KBM-7 (cell line): ENCODE measurements at regions not wholly inside any gene's neighbourhood (a gene's known extent, or its start where the extent isn't known, plus 50 kb on each side); places are given as distances from the start of the nearest gene placed in this dataset.

Experiments
- DNase-seq: peaks from one replicate; pipeline ENCODE4 v3.0.0-alpha.2; 2015
- in situ Hi-C: fragments of 300-500 bp; cut with MboI; formaldehyde crosslinking; loops from 2 replicates; pipeline ENCODE4 v1.14.3; 2020; ENCODE audit warnings: low sequenced_read_pairs, low pct_unique_long_range_greater_than_20kb, mixed read lengths

- DNase-seq: no peak
- in situ Hi-C loops: no loop called here
Observed at GRCh38 chr4:66693694-66694093, 851.6 kb downstream of the CENPC start.

GRCh38 chr4:66691101-66691500, 854.2 kb downstream of the CENPC start:
- no peak for DNase-seq
- in situ Hi-C loops: no loop called here

- peak; percentile 3 for DNase-seq
- in situ Hi-C loops: no loop called here
Observed at GRCh38 chr4:66688674-66689073, 856.6 kb downstream of the CENPC start.

GRCh38 chr4:66687459-66687858, 857.8 kb downstream of the CENPC start:
- DNase-seq: no peak
- in situ Hi-C loops: no loop called here

- no peak for DNase-seq
- in situ Hi-C loops: no loop called here
Observed at GRCh38 chr4:66681962-66682361, 863.3 kb downstream of the CENPC start.

- DNase-seq: no peak
- in situ Hi-C loops: no loop called here
Observed at GRCh38 chr4:66667249-66667648, 878.1 kb downstream of the CENPC start.

- in situ Hi-C loops: no loop called here
- DNase-seq: no peak
Observed at GRCh38 chr4:66662620-66663019, 882.7 kb downstream of the CENPC start.

GRCh38 chr4:66658809-66659208, 886.5 kb downstream of the CENPC start:
- in situ Hi-C loops: no loop called here
- no peak for DNase-seq

GRCh38 chr4:66655505-66655904, 889.8 kb downstream of the CENPC start:
- no peak for DNase-seq
- in situ Hi-C loops: no loop called here

GRCh38 chr4:66653937-66654336, 891.4 kb downstream of the CENPC start:
- in situ Hi-C loops: no loop called here
- no peak for DNase-seq

- in situ Hi-C loops: no loop called here
- DNase-seq: no peak
Observed at GRCh38 chr4:66649236-66649635, 896.1 kb downstream of the CENPC start.

- DNase-seq: no peak
- in situ Hi-C loops: no loop called here
Observed at GRCh38 chr4:66647926-66648325, 897.4 kb downstream of the CENPC start.

- in situ Hi-C loops: no loop called here
- DNase-seq: no peak
Observed at GRCh38 chr4:66647476-66647875, 897.8 kb downstream of the CENPC start.

GRCh38 chr4:66640233-66640990, 904.9 kb downstream of the CENPC start:
- no peak for DNase-seq
- in situ Hi-C loops: no loop called here

- no peak for DNase-seq
- in situ Hi-C loops: no loop called here
Observed at GRCh38 chr4:66639361-66639760, 905.9 kb downstream of the CENPC start.

GRCh38 chr4:66636349-66636748, 909.0 kb downstream of the CENPC start:
- in situ Hi-C loops: no loop called here
- DNase-seq: no peak

- DNase-seq: no peak
Observed at GRCh38 chr4:66633477-66633876, 911.8 kb downstream of the CENPC start.

GRCh38 chr4:66629927-66630326, 915.4 kb downstream of the CENPC start:
- in situ Hi-C loops: no loop called here
- no peak for DNase-seq

More at GRCh38 chr4:66633477-66633876, 911.8 kb downstream of the CENPC start:
- in situ Hi-C loops: no loop called here

- in situ Hi-C loops: no loop called here
- no peak for DNase-seq
Observed at GRCh38 chr4:66628146-66628545, 917.2 kb downstream of the CENPC start.

- in situ Hi-C loops: no loop called here
- no peak for DNase-seq
Observed at GRCh38 chr4:66625480-66625879, 919.8 kb downstream of the CENPC start.

- no peak for DNase-seq
- in situ Hi-C loops: no loop called here
Observed at GRCh38 chr4:66613591-66613990, 931.7 kb downstream of the CENPC start.
